OCI-LY7 (cell line): ENCODE measurements at regions not wholly inside any gene's neighbourhood (a gene's known extent, or its start where the extent isn't known, plus 50 kb on each side); places are given as distances from the start of the nearest gene placed in this dataset.
"Not testable (repeated sequence)": the region's sequence is repeated elsewhere in the genome, so short reads cannot be mapped to it uniquely, and the experiment has no call there.

Source experiments
- BruUV-seq: library from RNA; stranded (reverse); fragments of 400-500 nt; replicated peaks from 2 replicates; lab custom pipeline; 2021; lab: Mats Ljungman, UMichigan
- CTCF ChIA-PET: fragments of 300-600 bp; sonication (Branson Sonifier 250); formaldehyde crosslinking; loops from one replicate; lab custom pipeline; 2022; ENCODE audit warnings: antibody characterized with exemption; ENCODE audit not compliant: unreplicated experiment; lab: Charles Lee
- POLR2A ChIA-PET: fragments of 300-600 bp; sonication (Branson Sonifier 250); formaldehyde crosslinking; loops from one replicate; lab custom pipeline; 2022; ENCODE audit warnings: antibody characterized with exemption; lab: Charles Lee
- DNase-seq: peaks from one replicate; pipeline ENCODE4 v3.0.0-alpha.2; 2015; ENCODE audit warnings: low spot score
- H2AFZ ChIP-seq: fragments of 200-600 bp; sonication (generic), shearing (Covaris generic); 2 replicates; pipeline ENCODE4 v1.6.1; 2014; ENCODE audit warnings: mild to moderate bottlenecking, antibody characterized with exemption, low read length, moderate library complexity
- H3K27ac ChIP-seq: fragments of 200-600 bp; sonication (generic); 2 replicates; pipeline ENCODE4 v1.5.1; 2014; ENCODE audit warnings: mixed run types, low read depth, mild to moderate bottlenecking, moderate library complexity, low read length, inconsistent platforms; ENCODE audit not compliant: poor library complexity, severe bottlenecking
- H3K36me3 ChIP-seq: fragments of 200-600 bp; sonication (generic); 2 replicates; pipeline ENCODE4 v1.6.1; 2014; ENCODE audit warnings: mild to moderate bottlenecking, antibody characterized with exemption, low read length, moderate library complexity, mixed read lengths; ENCODE audit not compliant: insufficient read depth
- H3K4me1 ChIP-seq: fragments of 200-600 bp; sonication (generic); 2 replicates; pipeline ENCODE4 v1.5.1; 2014; ENCODE audit warnings: mild to moderate bottlenecking, low read length; ENCODE audit not compliant: insufficient read depth, poor library complexity, severe bottlenecking
- H3K4me2 ChIP-seq: fragments of 200-600 bp; sonication (generic); 2 replicates; pipeline ENCODE4 v1.6.1; 2014; ENCODE audit warnings: mild to moderate bottlenecking, low read length
- H3K4me3 ChIP-seq: fragments of 200-600 bp; sonication (generic); 2 replicates; pipeline ENCODE4 v1.5.1; 2014; ENCODE audit warnings: mild to moderate bottlenecking, low read depth, low read length; ENCODE audit not compliant: poor library complexity, severe bottlenecking
- H3K79me2 ChIP-seq: fragments of 200-600 bp; sonication (generic); 2 replicates; pipeline ENCODE4 v1.6.1; 2016; ENCODE audit warnings: low read depth, mild to moderate bottlenecking, low read length, moderate library complexity, mixed read lengths; ENCODE audit not compliant: insufficient read depth
- H3K9me2 ChIP-seq: fragments of 200-600 bp; sonication (generic); 2 replicates; pipeline ENCODE4 v1.6.1; 2016; ENCODE audit warnings: mild to moderate bottlenecking, low read length, mixed read lengths; ENCODE audit not compliant: insufficient read depth
- H3K9me3 ChIP-seq: fragments of 200-600 bp; sonication (generic); 2 replicates; pipeline ENCODE4 v1.6.1; 2014; ENCODE audit warnings: mild to moderate bottlenecking, mixed run types, low read length, mixed read lengths
- H4K20me1 ChIP-seq: fragments of 200-600 bp; sonication (generic); 2 replicates; pipeline ENCODE4 v1.6.1; 2014; ENCODE audit warnings: mild to moderate bottlenecking, antibody characterized with exemption, low read length, moderate library complexity, mixed read lengths; ENCODE audit not compliant: insufficient read depth
- EZH2phosphoT487 ChIP-seq: fragments of 200-600 bp; sonication (generic); IDR thresholded peaks from 2 replicates; pipeline ENCODE4 v1.6.1; 2018; ENCODE audit warnings: low read depth, borderline replicate concordance, mild to moderate bottlenecking, mixed run types, antibody characterized with exemption, low read length, moderate library complexity, mixed read lengths
- intact Hi-C: fragments of 100-400 bp; cut with micrococcal nuclease; formaldehyde crosslinking; loops from one replicate; pipeline ENCODE4 v1.10.0; 2022; ENCODE audit not compliant: unreplicated experiment
- TF ChIP-seq, protein P1 (sequence below): fragments of 200-600 bp; sonication (generic); conservative IDR thresholded peaks from 2 replicates; pipeline ENCODE4 v1.5.1; 2014; ENCODE audit warnings: mild to moderate bottlenecking, antibody characterized with exemption, low read length, moderate library complexity, mixed read lengths

DNA sequence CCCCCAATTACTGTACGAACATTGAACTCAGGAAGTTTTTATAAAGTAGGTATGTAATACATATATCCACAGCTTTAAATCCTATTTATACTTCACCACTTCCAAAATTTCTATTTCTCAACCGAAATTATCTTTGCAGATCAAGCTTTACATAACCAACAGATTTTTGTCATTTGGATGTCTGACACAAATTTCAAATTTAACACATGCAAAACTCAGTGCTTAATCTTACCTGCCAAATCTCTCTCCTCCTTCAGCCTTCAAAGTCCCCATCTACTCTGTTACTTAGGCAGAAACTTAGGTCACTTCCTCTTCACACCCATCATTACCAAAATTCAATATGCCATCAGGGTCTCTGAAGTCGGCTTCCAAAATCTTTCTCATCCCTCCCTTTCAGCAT lies 990.1 kb upstream of the NRXN1 start:
- no peaks in the 10 kb centered on the region for H4K20me1 ChIP-seq
- ChIA-PET POLR2A (interaction anchor here (0.6 kb wide), 1 partner anchor 39 kb away, joined by 3 read pairs; no protein-coding TSS in a partner anchor), CTCF (no interaction called here)
- H3K36me3 ChIP-seq: no peaks in the 10 kb centered on the region
- no peak for DNase-seq
- H3K4me1 ChIP-seq: no peaks in the 10 kb centered on the region
- H2AFZ ChIP-seq: no peak overlapping the region
- no peak overlapping the region for H3K27ac ChIP-seq
- H3K4me3 ChIP-seq: no peak overlapping the region
- intact Hi-C loops: no loop called here
- no peaks in the 10 kb centered on the region for H3K9me3 ChIP-seq
- TF ChIP-seq, protein P1, sequence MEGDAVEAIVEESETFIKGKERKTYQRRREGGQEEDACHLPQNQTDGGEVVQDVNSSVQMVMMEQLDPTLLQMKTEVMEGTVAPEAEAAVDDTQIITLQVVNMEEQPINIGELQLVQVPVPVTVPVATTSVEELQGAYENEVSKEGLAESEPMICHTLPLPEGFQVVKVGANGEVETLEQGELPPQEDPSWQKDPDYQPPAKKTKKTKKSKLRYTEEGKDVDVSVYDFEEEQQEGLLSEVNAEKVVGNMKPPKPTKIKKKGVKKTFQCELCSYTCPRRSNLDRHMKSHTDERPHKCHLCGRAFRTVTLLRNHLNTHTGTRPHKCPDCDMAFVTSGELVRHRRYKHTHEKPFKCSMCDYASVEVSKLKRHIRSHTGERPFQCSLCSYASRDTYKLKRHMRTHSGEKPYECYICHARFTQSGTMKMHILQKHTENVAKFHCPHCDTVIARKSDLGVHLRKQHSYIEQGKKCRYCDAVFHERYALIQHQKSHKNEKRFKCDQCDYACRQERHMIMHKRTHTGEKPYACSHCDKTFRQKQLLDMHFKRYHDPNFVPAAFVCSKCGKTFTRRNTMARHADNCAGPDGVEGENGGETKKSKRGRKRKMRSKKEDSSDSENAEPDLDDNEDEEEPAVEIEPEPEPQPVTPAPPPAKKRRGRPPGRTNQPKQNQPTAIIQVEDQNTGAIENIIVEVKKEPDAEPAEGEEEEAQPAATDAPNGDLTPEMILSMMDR: no peak
- no peak for TF ChIP-seq EZH2phosphoT487
- no peaks in the 10 kb centered on the region for H3K79me2 ChIP-seq
- no peaks in the 10 kb centered on the region for H3K9me2 ChIP-seq
- H3K4me2 ChIP-seq: no peak overlapping the region
- no TSS peak for BruUV-seq

DNA sequence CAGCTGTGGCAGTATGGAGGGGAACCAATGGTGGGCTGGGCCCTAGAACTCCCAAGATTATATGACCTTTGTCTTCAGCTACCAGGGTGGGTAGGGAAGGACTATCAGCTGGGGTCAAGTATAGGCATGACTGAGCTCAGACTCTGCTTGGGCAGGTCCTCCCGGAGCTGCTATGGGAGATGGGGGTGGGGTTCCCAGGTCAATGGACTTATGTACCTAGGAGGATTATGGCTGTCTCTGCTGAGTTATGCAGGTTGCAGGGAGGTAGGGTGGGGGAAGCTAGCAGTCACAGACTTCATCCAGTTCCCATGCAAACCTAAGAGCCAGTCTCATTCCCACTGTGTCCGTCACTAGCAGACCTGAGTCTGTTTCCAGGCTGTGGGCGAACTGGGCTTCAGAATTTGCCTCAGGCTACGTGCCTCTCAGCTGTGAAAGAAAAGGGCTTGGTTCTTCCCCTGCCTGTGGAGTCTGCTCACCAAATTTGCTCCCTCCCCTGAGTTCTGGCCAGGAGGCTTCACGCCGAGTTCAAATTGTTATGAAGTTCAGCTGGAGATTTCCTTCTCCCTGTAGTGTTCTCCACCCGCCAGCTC lies 985.8 kb upstream of the NRXN1 start:
- no peak for DNase-seq
- Histone ChIP-seq H3K36me3 (no peaks in the 10 kb centered on the region), H2AFZ (no peak overlapping the region), H3K9me2 (no peaks in the 10 kb centered on the region), H3K9me3 (no peaks in the 10 kb centered on the region), H4K20me1 (no peaks in the 10 kb centered on the region), H3K4me3 (no peak overlapping the region), H3K4me2 (no peak overlapping the region), H3K4me1 (no peaks in the 10 kb centered on the region), H3K79me2 (no peaks in the 10 kb centered on the region), H3K27ac (no peak overlapping the region)
- no peak for TF ChIP-seq EZH2phosphoT487
- TF ChIP-seq, protein P1: no peak
- no TSS peak for BruUV-seq
- ChIA-PET CTCF (no interaction called here), POLR2A (no interaction called here)
- intact Hi-C loops: no loop called here

DNA sequence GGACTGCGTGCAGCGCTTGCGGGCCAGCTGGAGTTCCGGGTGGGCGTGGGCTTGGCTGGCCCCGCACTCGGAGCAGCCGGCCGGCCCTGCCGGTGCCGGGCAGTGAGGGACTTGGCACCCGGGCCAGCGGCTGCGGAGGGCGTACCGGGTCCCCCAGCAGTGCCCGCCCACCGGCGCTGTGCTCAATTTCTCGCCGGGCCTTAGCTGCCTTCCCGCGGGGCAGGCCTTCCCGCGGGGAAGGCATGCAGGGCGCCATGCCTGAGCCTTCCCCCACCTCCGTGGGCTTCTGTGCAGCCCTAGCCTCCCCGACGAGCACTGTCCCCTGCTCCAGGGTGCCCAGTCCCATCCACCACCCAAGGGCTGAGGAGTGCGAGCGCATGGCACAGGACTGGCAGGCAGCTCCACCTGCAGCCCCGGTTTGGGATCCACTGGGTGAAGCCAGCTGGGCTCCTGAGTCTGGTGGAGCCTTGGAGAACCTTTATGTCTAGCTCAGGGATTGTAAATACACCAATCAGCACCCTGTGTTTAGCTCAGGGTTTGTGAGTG lies 975.0 kb upstream of the NRXN1 start:
- H4K20me1 ChIP-seq, intact Hi-C loops, H2AFZ ChIP-seq, BruUV-seq, H3K4me2 ChIP-seq, H3K36me3 ChIP-seq, H3K4me1 ChIP-seq, H3K27ac ChIP-seq, H3K4me3 ChIP-seq, H3K79me2 ChIP-seq, H3K9me2 ChIP-seq, DNase-seq, H3K9me3 ChIP-seq, POLR2A ChIA-PET, CTCF ChIA-PET: not testable (repeated sequence)
